GM23338 (cell line): ENCODE measurements at regions not wholly inside any gene's neighbourhood (a gene's known extent, or its start where the extent isn't known, plus 50 kb on each side); places are given as distances from the start of the nearest gene placed in this dataset.
A peak's percentile ranks its signal among the peaks of the same experiment; 100 is the strongest.

Experiments
- ATAC-seq: fragments of 200-7000 bp; cut with Tn5 transposase; 3 replicates; pipeline ENCODE4 v1.9.1; 2020
- DNase-seq: peaks from one replicate; pipeline ENCODE4 v3.0.0-alpha.2; 2015; ENCODE audit warnings: low spot score
- H2AFZ ChIP-seq: fragments of 200-600 bp; sonication (generic); 2 replicates; pipeline ENCODE4 v1.8.0; 2016; ENCODE audit warnings: antibody characterized with exemption, mild to moderate bottlenecking, moderate library complexity
- H3F3A ChIP-seq: fragments of 200-600 bp; sonication (generic); replicated peaks from 2 replicates; pipeline ENCODE4 v1.8.0; 2017; ENCODE audit warnings: antibody characterized with exemption, mixed run types, low read depth
- H3K27ac ChIP-seq: fragments of 200-600 bp; sonication (generic); 2 replicates; pipeline ENCODE4 v1.6.1; 2016; ENCODE audit warnings: low read depth
- H3K27me3 ChIP-seq: fragments of 200-600 bp; sonication (generic); 2 replicates; pipeline ENCODE4 v1.8.0; 2016; ENCODE audit warnings: mild to moderate bottlenecking, mixed run types, moderate library complexity; ENCODE audit not compliant: insufficient read depth
- H3K36me3 ChIP-seq: fragments of 200-600 bp; sonication (generic); 2 replicates; pipeline ENCODE4 v1.8.0; 2016; ENCODE audit warnings: mild to moderate bottlenecking; ENCODE audit not compliant: insufficient read depth
- H3K4me1 ChIP-seq: fragments of 200-600 bp; sonication (generic); 2 replicates; pipeline ENCODE4 v1.8.0; 2016; ENCODE audit warnings: mild to moderate bottlenecking, moderate library complexity; ENCODE audit not compliant: insufficient read depth
- H3K4me2 ChIP-seq: fragments of 200-600 bp; sonication (generic); 2 replicates; pipeline ENCODE4 v1.7.1; 2017; ENCODE audit warnings: mixed run types
- H3K4me3 ChIP-seq: fragments of 200-600 bp; sonication (generic); 2 replicates; pipeline ENCODE4 v1.6.1; 2016; ENCODE audit warnings: mixed run types
- H3K79me2 ChIP-seq: fragments of 200-600 bp; sonication (generic); replicated peaks from 2 replicates; pipeline ENCODE4 v1.8.0; 2017; ENCODE audit warnings: mild to moderate bottlenecking; ENCODE audit not compliant: insufficient read depth
- H3K9me2 ChIP-seq: fragments of 200-600 bp; sonication (generic); 2 replicates; pipeline ENCODE4 v1.8.0; 2017; ENCODE audit not compliant: insufficient read depth
- H4K20me1 ChIP-seq: fragments of 200-600 bp; sonication (generic); replicated peaks from 2 replicates; pipeline ENCODE4 v1.8.0; 2017; ENCODE audit warnings: mild to moderate bottlenecking; ENCODE audit not compliant: insufficient read depth
- H3K27ac Mint-ChIP-seq: 2 replicates; pipeline ENCODE4 v1.8.0; 2020; ENCODE audit warnings: inconsistent platforms, mild to moderate bottlenecking, moderate library complexity, mixed read lengths
- H3K27me3 Mint-ChIP-seq: 3 replicates; pipeline ENCODE4 v1.8.0; 2022; ENCODE audit warnings: low read depth, mild to moderate bottlenecking, moderate library complexity, mixed read lengths, inconsistent platforms; ENCODE audit not compliant: insufficient read depth, poor library complexity
- H3K36me3 Mint-ChIP-seq: 3 replicates; pipeline ENCODE4 v1.8.0; 2021; ENCODE audit warnings: low read depth, mild to moderate bottlenecking, inconsistent platforms, moderate library complexity, mixed read lengths
- H3K4me1 Mint-ChIP-seq: 3 replicates; pipeline ENCODE4 v1.8.0; 2020; ENCODE audit warnings: mild to moderate bottlenecking, inconsistent platforms, mixed read lengths
- H3K4me3 Mint-ChIP-seq: 3 replicates; pipeline ENCODE4 v1.8.0; 2021; ENCODE audit warnings: moderate library complexity, mild to moderate bottlenecking, inconsistent platforms, mixed read lengths
- H3K9me3 Mint-ChIP-seq: 3 replicates; pipeline ENCODE4 v1.8.0; 2020; ENCODE audit warnings: moderate library complexity, mild to moderate bottlenecking, inconsistent platforms, mixed read lengths
- CREB1 ChIP-seq: fragments of 250-450 bp; sonication (Bioruptor Pico); IDR thresholded peaks from 2 replicates; pipeline ENCODE4 v1.5.0; 2020; ENCODE audit warnings: low read depth, mild to moderate bottlenecking, moderate library complexity
- CTCF ChIP-seq, 2 experiments: fragments of 200-600 bp in 1 of 2; sonication (generic) in 1 of 2; conservative IDR thresholded peaks; 2 replicates each; pipeline versions ENCODE4 v1.5.1 to v1.6.1; 2016 to 2017; ENCODE audit warnings: antibody characterized with exemption in 2 of 2, low read depth in 2 of 2, mild to moderate bottlenecking in 2 of 2, moderate library complexity in 1 of 2
- ETS1 ChIP-seq: IDR thresholded peaks from 2 replicates; pipeline ENCODE4 v1.6.1; 2016; ENCODE audit warnings: antibody characterized with exemption
- EZH2phosphoT487 ChIP-seq: fragments of 200-600 bp; sonication (generic); IDR thresholded peaks from one replicate; pipeline ENCODE4 v1.8.1; 2018; ENCODE audit warnings: antibody characterized with exemption; ENCODE audit not compliant: unreplicated experiment
- NANOG ChIP-seq: IDR thresholded peaks from 2 replicates; pipeline ENCODE4 v1.6.1; 2016; ENCODE audit warnings: antibody characterized with exemption, borderline replicate concordance
- REST ChIP-seq: IDR thresholded peaks from one replicate; pipeline ENCODE4 v1.6.1; 2018; ENCODE audit warnings: antibody characterized with exemption; ENCODE audit not compliant: unreplicated experiment
- STAT1 ChIP-seq: IDR thresholded peaks from one replicate; pipeline ENCODE4 v1.6.1; 2016; ENCODE audit warnings: antibody characterized with exemption; ENCODE audit not compliant: unreplicated experiment
- ZNF114 ChIP-seq: fragments of 250-450 bp; sonication (Bioruptor Pico); IDR thresholded peaks from 2 replicates; pipeline ENCODE4 v1.5.0; 2020; ENCODE audit warnings: mild to moderate bottlenecking, moderate library complexity

GRCh38 chr16:87042551-87043230, 274.5 kb downstream of the C16orf95 start:
- no peak overlapping the region for H3K27ac Mint-ChIP-seq
- H3K4me2 ChIP-seq = no peak overlapping the region

GRCh38 chr16:87043231-87044031, 273.8 kb downstream of the C16orf95 start:
- peak overlapping the region; percentile 36 for H3K27ac Mint-ChIP-seq
- H3K27me3 Mint-ChIP-seq = peaks cover 12% of the 10 kb centered on the region
- no peaks in the 10 kb centered on the region; the same call in 2 of the 3 replicates for H3K9me3 Mint-ChIP-seq
- H3K36me3 Mint-ChIP-seq = no peaks in the 10 kb centered on the region
- peaks cover 23% of the 10 kb centered on the region for H3K4me1 Mint-ChIP-seq
- ATAC-seq (no peak), DNase-seq (no peak)
- Histone ChIP-seq H3K79me2 (no peaks in the 10 kb centered on the region), H3K27ac (no peak overlapping the region), H3K4me3 (no peak overlapping the region), H3K4me2 (no peak overlapping the region), H3F3A (no peaks in the 10 kb centered on the region), H3K36me3 (no peaks in the 10 kb centered on the region), H3K27me3 (no peaks in the 10 kb centered on the region), H4K20me1 (no peaks in the 10 kb centered on the region), H2AFZ (0 out of 2 replicates have a peak overlapping the region, but pooled peaks have one; percentile 47), H3K9me2 (no peaks in the 10 kb centered on the region), H3K4me1 (peaks cover 7% of the 10 kb centered on the region; the same call in 1 of the 2 replicates)
- no peak overlapping the region for H3K4me3 Mint-ChIP-seq
- TF ChIP-seq NANOG = no peak
- TF ChIP-seq EZH2phosphoT487 = no peak
- TF ChIP-seq ZNF114 (CRISPR knock-in tag) = no peak
- no peak for TF ChIP-seq ETS1
- TF ChIP-seq STAT1 = no peak
- TF ChIP-seq REST = no peak
- TF ChIP-seq CREB1 = no peak

More at GRCh38 chr16:87042551-87043230, 274.5 kb downstream of the C16orf95 start:
- Histone ChIP-seq H3K79me2 (no peaks in the 10 kb centered on the region), H3K4me3 (no peak overlapping the region), H3K36me3 (no peaks in the 10 kb centered on the region), H3K27me3 (no peaks in the 10 kb centered on the region), H3K9me2 (no peaks in the 10 kb centered on the region), H3K4me1 (peaks cover 5% of the 10 kb centered on the region; the same call in 1 of the 2 replicates), H2AFZ (0 out of 2 replicates have a peak overlapping the region, but pooled peaks have one; percentile 47), H3F3A (no peaks in the 10 kb centered on the region), H4K20me1 (no peaks in the 10 kb centered on the region), H3K27ac (no peak overlapping the region)
- DNase-seq (no peak), ATAC-seq (no peak)
- Mint-ChIP-seq H3K36me3 (no peaks in the 10 kb centered on the region), H3K9me3 (no peaks in the 10 kb centered on the region; the same call in 2 of the 3 replicates), H3K4me3 (no peak overlapping the region), H3K27me3 (peaks cover 12% of the 10 kb centered on the region), H3K4me1 (peaks cover 19% of the 10 kb centered on the region)
- TF ChIP-seq NANOG (no peak), CTCF (conservative IDR thresholded peaks at IDR 0.05; ENCODE audit: low read depth in 2 of 2) (no peak)
